HEK293 (cell line): ENCODE measurements at regions not wholly inside any gene's neighbourhood (a gene's known extent, or its start where the extent isn't known, plus 50 kb on each side); places are given as distances from the start of the nearest gene placed in this dataset.

Source experiments
- CTCF ChIA-PET: fragments of 350-600 bp; formaldehyde crosslinking; extraction: SDS; loops from one replicate; lab custom pipeline; 2021; ENCODE audit warnings: antibody characterized with exemption; lab: Yijun Ruan, JAX
- POLR2A ChIA-PET: fragments of 300-600 bp; formaldehyde crosslinking; extraction: SDS; loops from one replicate; lab custom pipeline; 2020; ENCODE audit warnings: antibody characterized with exemption, inconsistent platforms; lab: Yijun Ruan, JAX
- H3K27ac ChIP-seq: fragments of 200-500 bp; sonication (Bioruptor generic); 2 replicates; pipeline ENCODE4 v1.5.1; 2014; ENCODE audit warnings: low read depth, low read length, control low read depth, inconsistent platforms; ENCODE audit errors: extremely low read depth
- H3K36me3 ChIP-seq, 2 experiments: fragments of 200-500 bp in 1 of 2; sonication (Bioruptor generic) in 1 of 2; 1 replicate in 1 of 2; 2 replicates in 1 of 2; pipeline ENCODE4 v1.5.1; 2014 to 2017; ENCODE audit warnings: inconsistent platforms in 2 of 2, low read length in 2 of 2; ENCODE audit not compliant: control insufficient read depth in 2 of 2, insufficient read depth in 1 of 2
- H3K4me1 ChIP-seq: fragments of 200-500 bp; sonication (Bioruptor generic); 2 replicates; pipeline ENCODE4 v1.5.1; 2014; ENCODE audit warnings: mild to moderate bottlenecking, low read length, inconsistent platforms; ENCODE audit not compliant: control insufficient read depth, insufficient read depth
- H3K4me3 ChIP-seq: 2 replicates; pipeline ENCODE4 v1.5.1; 2011; ENCODE audit warnings: low read depth, mild to moderate bottlenecking, control low read depth, low read length, moderate library complexity
- H3K9me3 ChIP-seq: fragments of 200-500 bp; sonication (Bioruptor generic); 2 replicates; pipeline ENCODE4 v1.5.1; 2014; ENCODE audit warnings: low read depth, low read length, inconsistent platforms; ENCODE audit not compliant: control insufficient read depth, insufficient read depth
- GFI1B ChIP-seq: fragments of 450-650 bp; formaldehyde crosslinking; IDR thresholded peaks from 2 replicates; pipeline ENCODE4 v1.5.1; 2016; ENCODE audit warnings: missing biosample characterization, missing genetic modification characterization
- GLIS2 ChIP-seq: fragments of 450-650 bp; formaldehyde crosslinking; IDR thresholded peaks from 2 replicates; pipeline ENCODE4 v1.5.1; 2016; ENCODE audit warnings: missing biosample characterization, missing genetic modification characterization
- HOXD13 ChIP-seq: sonication (generic); formaldehyde crosslinking; IDR thresholded peaks from 2 replicates; pipeline ENCODE4 v1.8.0; 2022; ENCODE audit warnings: missing genetic modification reagents, borderline replicate concordance
- KLF1 ChIP-seq: fragments of 450-650 bp; formaldehyde crosslinking; IDR thresholded peaks from 2 replicates; pipeline ENCODE4 v1.5.1; 2016; ENCODE audit warnings: missing biosample characterization, missing genetic modification characterization
- KLF9 ChIP-seq: fragments of 450-650 bp; formaldehyde crosslinking; IDR thresholded peaks from 2 replicates; pipeline ENCODE4 v1.5.1; 2016; ENCODE audit warnings: missing biosample characterization, missing genetic modification characterization, low read depth
- TRIM28 ChIP-seq: IDR thresholded peaks from 2 replicates; pipeline ENCODE4 v1.6.1; 2011; ENCODE audit warnings: low read length, control low read depth, borderline replicate concordance
- WT1 ChIP-seq: fragments of 450-650 bp; formaldehyde crosslinking; IDR thresholded peaks from 2 replicates; pipeline ENCODE4 v1.5.1; 2016; ENCODE audit warnings: missing biosample characterization, missing genetic modification characterization
- ZFP37 ChIP-seq: fragments of 450-650 bp; formaldehyde crosslinking; IDR thresholded peaks from 2 replicates; pipeline ENCODE4 v1.5.1; 2016; ENCODE audit warnings: missing biosample characterization, missing genetic modification characterization
- ZNF155 ChIP-seq: fragments of 450-650 bp; formaldehyde crosslinking; IDR thresholded peaks from 2 replicates; pipeline ENCODE4 v1.5.1; 2016; ENCODE audit warnings: missing biosample characterization, missing genetic modification characterization
- ZNF157 ChIP-seq: fragments of 450-650 bp; formaldehyde crosslinking; IDR thresholded peaks from 2 replicates; pipeline ENCODE4 v1.5.1; 2016; ENCODE audit warnings: missing biosample characterization, missing genetic modification characterization
- ZNF280D ChIP-seq: fragments of 450-650 bp; formaldehyde crosslinking; IDR thresholded peaks from 2 replicates; pipeline ENCODE4 v1.5.1; 2016; ENCODE audit warnings: missing biosample characterization, missing genetic modification characterization
- ZNF302 ChIP-seq: fragments of 450-650 bp; formaldehyde crosslinking; IDR thresholded peaks from 2 replicates; pipeline ENCODE4 v1.5.1; 2016; ENCODE audit warnings: missing biosample characterization, missing genetic modification characterization, low read depth
- ZNF324 ChIP-seq: fragments of 450-650 bp; formaldehyde crosslinking; IDR thresholded peaks from 2 replicates; pipeline ENCODE4 v1.5.1; 2016; ENCODE audit warnings: missing biosample characterization, missing genetic modification characterization
- ZNF404 ChIP-seq: fragments of 450-650 bp; formaldehyde crosslinking; IDR thresholded peaks from 2 replicates; pipeline ENCODE4 v1.5.1; 2017; ENCODE audit warnings: missing biosample characterization, missing genetic modification characterization
- ZNF513 ChIP-seq: fragments of 450-650 bp; IDR thresholded peaks from 2 replicates; pipeline ENCODE4 v1.5.1; 2018; ENCODE audit warnings: missing biosample characterization, missing genetic modification characterization
- ZNF585B ChIP-seq: fragments of 450-650 bp; formaldehyde crosslinking; IDR thresholded peaks from 2 replicates; pipeline ENCODE4 v1.5.1; 2016; ENCODE audit warnings: missing biosample characterization, missing genetic modification characterization
- ZNF610 ChIP-seq: fragments of 450-650 bp; formaldehyde crosslinking; IDR thresholded peaks from 2 replicates; pipeline ENCODE4 v1.5.1; 2016; ENCODE audit warnings: missing biosample characterization, missing genetic modification characterization, borderline replicate concordance
- ZNF621 ChIP-seq: fragments of 450-650 bp; formaldehyde crosslinking; IDR thresholded peaks from 2 replicates; pipeline ENCODE4 v1.5.1; 2017; ENCODE audit warnings: missing biosample characterization, missing genetic modification characterization
- ZNF626 ChIP-seq: fragments of 450-650 bp; sonication (Bioruptor Pico); formaldehyde crosslinking; IDR thresholded peaks from 2 replicates; pipeline ENCODE4 v1.5.1; 2018; ENCODE audit warnings: missing biosample characterization, missing genetic modification characterization, inconsistent platforms
- ZNF645 ChIP-seq: fragments of 450-650 bp; formaldehyde crosslinking; IDR thresholded peaks from 2 replicates; pipeline ENCODE4; 2016; ENCODE audit warnings: missing biosample characterization, missing genetic modification characterization
- ZSCAN18 ChIP-seq: fragments of 450-650 bp; formaldehyde crosslinking; IDR thresholded peaks from 2 replicates; pipeline ENCODE4 v1.5.1; 2016; ENCODE audit warnings: missing biosample characterization, missing genetic modification characterization
- ZSCAN30 ChIP-seq: fragments of 450-650 bp; IDR thresholded peaks from 2 replicates; pipeline ENCODE4 v1.5.1; 2018; ENCODE audit warnings: missing biosample characterization, mild to moderate bottlenecking, missing genetic modification characterization, moderate library complexity
- ZXDB ChIP-seq: fragments of 450-650 bp; formaldehyde crosslinking; IDR thresholded peaks from 2 replicates; pipeline ENCODE4 v1.5.1; 2016; ENCODE audit warnings: missing biosample characterization, missing genetic modification characterization
- TF ChIP-seq, protein P1 (sequence below): fragments of 450-650 bp; formaldehyde crosslinking; IDR thresholded peaks from 2 replicates; pipeline ENCODE4 v1.5.1; 2017; ENCODE audit warnings: missing biosample characterization, missing genetic modification characterization
- TF ChIP-seq, protein P2 (sequence below): fragments of 450-650 bp; formaldehyde crosslinking; IDR thresholded peaks from 2 replicates; pipeline ENCODE4 v1.5.1; 2016; ENCODE audit warnings: missing biosample characterization, missing genetic modification characterization

DNA sequence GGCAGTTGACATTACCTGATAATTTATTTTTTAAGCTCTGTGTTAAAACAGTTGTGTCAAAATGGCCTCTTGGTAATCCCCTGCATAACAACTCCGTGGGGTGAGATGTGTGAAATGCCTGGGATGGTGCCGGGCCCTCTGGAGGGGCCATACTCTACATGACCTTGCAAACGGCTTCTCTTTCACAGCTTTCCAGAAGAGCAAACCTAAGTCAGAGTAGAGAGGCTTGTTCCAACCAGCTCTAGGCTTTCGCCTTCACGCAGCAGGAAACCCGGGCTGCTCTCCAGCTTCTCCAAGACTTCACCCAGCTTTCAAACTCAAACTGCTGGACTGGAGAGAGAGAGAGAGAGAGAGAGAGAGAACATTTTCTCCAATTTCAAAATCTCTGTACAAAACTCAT lies 120.1 kb downstream of the SNX18 start (continued):
- TF ChIP-seq ZNF280D (tag by site-specific recombination) (no peak), ZSCAN18 (no peak), ZNF610 (tag by site-specific recombination) (no peak), ZSCAN30 (tag by site-specific recombination) (no peak), GLIS2 (tag by site-specific recombination) (no peak), ZNF626 (tag by site-specific recombination) (no peak), ZNF513 (tag by site-specific recombination) (no peak), ZNF155 (no peak)
- TF ChIP-seq, all 188 proteins: peak for 0

DNA sequence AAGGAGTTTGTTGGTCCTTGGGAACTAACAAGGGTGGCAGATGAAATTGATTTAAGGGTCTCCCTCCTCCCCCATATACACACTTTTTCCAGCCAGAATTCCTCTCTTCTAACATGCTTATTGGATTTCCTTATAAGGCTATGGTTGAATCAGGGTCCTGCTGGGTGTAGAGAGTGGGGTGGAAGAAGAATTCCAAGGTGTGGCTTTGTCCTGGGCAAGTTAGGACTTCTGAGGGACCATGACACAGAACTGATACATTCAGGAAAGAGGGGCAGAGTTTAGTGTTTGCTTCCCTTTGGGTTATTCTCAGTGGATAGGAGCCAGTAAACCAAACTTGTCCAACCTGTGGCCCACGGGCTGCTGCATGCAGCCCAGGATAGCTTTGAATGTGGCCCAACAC lies 116.5 kb downstream of the SNX18 start:
- Histone ChIP-seq H3K27ac (no peak overlapping the region), H3K4me3 (no peak overlapping the region), H3K4me1 (no peaks in the 10 kb centered on the region), H3K36me3 (no peaks in the 10 kb centered on the region), H3K9me3 (no peaks in the 10 kb centered on the region)
- TF ChIP-seq KLF1 (tag by site-specific recombination) (no peak), HOXD13 (CRISPR knock-in tag) (no peak), ZNF585B (no peak)
- TF ChIP-seq, protein P1, sequence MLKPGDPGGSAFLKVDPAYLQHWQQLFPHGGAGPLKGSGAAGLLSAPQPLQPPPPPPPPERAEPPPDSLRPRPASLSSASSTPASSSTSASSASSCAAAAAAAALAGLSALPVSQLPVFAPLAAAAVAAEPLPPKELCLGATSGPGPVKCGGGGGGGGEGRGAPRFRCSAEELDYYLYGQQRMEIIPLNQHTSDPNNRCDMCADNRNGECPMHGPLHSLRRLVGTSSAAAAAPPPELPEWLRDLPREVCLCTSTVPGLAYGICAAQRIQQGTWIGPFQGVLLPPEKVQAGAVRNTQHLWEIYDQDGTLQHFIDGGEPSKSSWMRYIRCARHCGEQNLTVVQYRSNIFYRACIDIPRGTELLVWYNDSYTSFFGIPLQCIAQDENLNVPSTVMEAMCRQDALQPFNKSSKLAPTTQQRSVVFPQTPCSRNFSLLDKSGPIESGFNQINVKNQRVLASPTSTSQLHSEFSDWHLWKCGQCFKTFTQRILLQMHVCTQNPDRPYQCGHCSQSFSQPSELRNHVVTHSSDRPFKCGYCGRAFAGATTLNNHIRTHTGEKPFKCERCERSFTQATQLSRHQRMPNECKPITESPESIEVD (tag by site-specific recombination), result no peak
- ChIA-PET POLR2A (interaction anchor here (0.7 kb wide), 1 partner anchor 631 kb away, joined by 3 read pairs; no protein-coding TSS in a partner anchor), CTCF (no interaction called here)

DNA sequence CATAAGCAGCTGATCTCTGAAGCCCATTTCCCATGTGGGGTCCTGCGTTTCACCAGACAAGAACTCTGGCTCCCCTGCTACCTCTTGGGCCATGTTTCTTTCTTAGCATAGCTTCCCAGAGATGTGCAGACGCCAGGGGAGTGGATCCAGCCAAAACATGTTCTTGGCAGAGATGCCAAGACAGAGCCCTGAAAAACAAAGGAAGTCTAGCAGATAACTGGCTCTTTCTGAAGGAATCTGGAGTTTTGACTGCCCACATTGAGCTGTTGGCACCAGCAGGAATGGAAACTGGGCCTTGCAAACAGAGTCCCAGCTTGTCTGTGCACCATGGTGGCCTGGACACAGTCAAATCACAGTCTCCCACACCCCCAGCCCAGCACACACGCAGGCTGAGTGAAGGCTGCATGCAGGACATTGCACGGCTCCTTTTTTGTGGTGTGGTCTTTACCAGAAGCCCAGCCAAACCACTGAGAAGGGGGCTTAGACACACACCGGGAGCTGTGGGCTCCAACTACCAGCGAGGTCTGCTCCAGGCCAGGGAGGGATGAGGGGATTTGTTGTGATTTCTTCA lies 114.7 kb downstream of the SNX18 start:
- Histone ChIP-seq H3K9me3 (no peaks in the 10 kb centered on the region), H3K4me3 (no peak overlapping the region), H3K36me3 (no peaks in the 10 kb centered on the region), H3K27ac (no peak overlapping the region), H3K4me1 (no peaks in the 10 kb centered on the region)
- ChIA-PET CTCF (no interaction called here), POLR2A (no interaction called here)
- TF ChIP-seq ZNF157 (tag by site-specific recombination), result no peak
- TF ChIP-seq ZNF302, result no peak
- TF ChIP-seq ZNF324 (tag by site-specific recombination), result no peak
- TF ChIP-seq ZNF404 (tag by site-specific recombination), result no peak
- no peak for TF ChIP-seq GFI1B (tag by site-specific recombination)
- no peak for TF ChIP-seq KLF9 (tag by site-specific recombination)
- TF ChIP-seq ZFP37 (tag by site-specific recombination), result no peak
- no peak for TF ChIP-seq ZNF621 (tag by site-specific recombination)
- no peak for TF ChIP-seq WT1 (tag by site-specific recombination)
- TF ChIP-seq, protein P2, sequence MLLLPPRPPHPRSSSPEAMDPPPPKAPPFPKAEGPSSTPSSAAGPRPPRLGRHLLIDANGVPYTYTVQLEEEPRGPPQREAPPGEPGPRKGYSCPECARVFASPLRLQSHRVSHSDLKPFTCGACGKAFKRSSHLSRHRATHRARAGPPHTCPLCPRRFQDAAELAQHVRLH, result no peak
- TF ChIP-seq ZXDB (tag by site-specific recombination), result no peak
- TF ChIP-seq TRIM28, result no peak
- TF ChIP-seq ZNF645 (tag by site-specific recombination), result no peak
